ENCODE measurements at regions not wholly inside any gene's neighbourhood (a gene's known extent, or its start where the extent isn't known, plus 50 kb on each side); places are given as distances from the start of the nearest gene placed in this dataset.

- Histone ChIP-seq H3K9me2 (replicated peaks; ENCODE audit: insufficient read depth, low read length) (no peaks in the 10 kb centered on the region), H3K4me1 (ENCODE audit: low read length) (peaks cover 16% of the 10 kb centered on the region), H3K36me3 (ENCODE audit: insufficient read depth, low read length) (no peaks in the 10 kb centered on the region), H4K20me1 (ENCODE audit: insufficient read depth, low read depth, low read length) (no peaks in the 10 kb centered on the region), H3K4me2 (ENCODE audit: low read depth, low read length, poor library complexity, severe bottlenecking) (peak overlapping the region; percentile 87), H2AFZ (ENCODE audit: low read length) (peak overlapping the region; percentile 97), H3K27ac (ENCODE audit: low read length) (no peak overlapping the region), H3K79me2 (ENCODE audit: low read length) (no peaks in the 10 kb centered on the region), H3K9me3 (ENCODE audit: low read length) (no peaks in the 10 kb centered on the region), H3K9ac (ENCODE audit: low read length) (peak overlapping the region; percentile 86), H3K27me3 (ENCODE audit: low read length) (no peaks in the 10 kb centered on the region), H3K4me3 (ENCODE audit: low read length) (peak overlapping the region; percentile 86)
- DNase-seq: peak; percentile 93
These were observed 66.5 kb upstream of the PRKACB start for GRCh38 chr1:84077476-84078107.

GRCh38 chr1:84073266-84073665, 70.8 kb upstream of the PRKACB start:
- no peak overlapping the region for H3K9ac ChIP-seq (ENCODE audit: low read length)

GRCh38 chr1:84069236-84069845, 70.4 kb upstream of the TTLL7 start:
- H3K9ac ChIP-seq (ENCODE audit: low read length): no peak overlapping the region
- H4K20me1 ChIP-seq (ENCODE audit: insufficient read depth, low read depth, low read length): no peaks in the 10 kb centered on the region
- no peaks in the 10 kb centered on the region for H3K4me1 ChIP-seq (ENCODE audit: low read length)
- no peaks in the 10 kb centered on the region for H3K9me2 ChIP-seq (replicated peaks; ENCODE audit: insufficient read depth, low read length)
- peak; percentile 43 for DNase-seq
- H3K79me2 ChIP-seq (ENCODE audit: low read length): no peaks in the 10 kb centered on the region
- peaks cover 2% of the 10 kb centered on the region for H3K9me3 ChIP-seq (ENCODE audit: low read length)
- no peak overlapping the region for H2AFZ ChIP-seq (ENCODE audit: low read length)
- no peaks in the 10 kb centered on the region for H3K27me3 ChIP-seq (ENCODE audit: low read length)
- H3K4me2 ChIP-seq (ENCODE audit: low read depth, low read length, poor library complexity, severe bottlenecking): no peak overlapping the region
- H3K36me3 ChIP-seq (ENCODE audit: insufficient read depth, low read length): no peaks in the 10 kb centered on the region
- H3K27ac ChIP-seq (ENCODE audit: low read length): no peak overlapping the region
- no peak overlapping the region for H3K4me3 ChIP-seq (ENCODE audit: low read length)

More at GRCh38 chr1:84073266-84073665, 70.8 kb upstream of the PRKACB start:
- H3K27ac ChIP-seq (ENCODE audit: low read length): no peak overlapping the region
- H3K4me2 ChIP-seq (ENCODE audit: low read depth, low read length, poor library complexity, severe bottlenecking): no peak overlapping the region
- no peaks in the 10 kb centered on the region for H3K79me2 ChIP-seq (ENCODE audit: low read length)
- H4K20me1 ChIP-seq (ENCODE audit: insufficient read depth, low read depth, low read length): no peaks in the 10 kb centered on the region
- H2AFZ ChIP-seq (ENCODE audit: low read length): no peak overlapping the region
- no peaks in the 10 kb centered on the region for H3K27me3 ChIP-seq (ENCODE audit: low read length)
- peak; percentile 12 for DNase-seq
- no peaks in the 10 kb centered on the region for H3K9me2 ChIP-seq (replicated peaks; ENCODE audit: insufficient read depth, low read length)
- peaks cover 9% of the 10 kb centered on the region for H3K4me1 ChIP-seq (ENCODE audit: low read length)
- H3K36me3 ChIP-seq (ENCODE audit: insufficient read depth, low read length): no peaks in the 10 kb centered on the region
- H3K4me3 ChIP-seq (ENCODE audit: low read length): no peak overlapping the region
- H3K9me3 ChIP-seq (ENCODE audit: low read length): peaks cover 2% of the 10 kb centered on the region

GRCh38 chr1:84062496-84062895, 63.6 kb upstream of the TTLL7 start:
- H3K4me1 ChIP-seq (ENCODE audit: low read length): no peaks in the 10 kb centered on the region
- no peak overlapping the region for H3K9ac ChIP-seq (ENCODE audit: low read length)
- no peaks in the 10 kb centered on the region for H3K27me3 ChIP-seq (ENCODE audit: low read length)
- no peak overlapping the region for H3K4me3 ChIP-seq (ENCODE audit: low read length)
- H3K27ac ChIP-seq (ENCODE audit: low read length): no peak overlapping the region
- H3K9me3 ChIP-seq (ENCODE audit: low read length): no peaks in the 10 kb centered on the region
- DNase-seq: no peak
- no peaks in the 10 kb centered on the region for H3K79me2 ChIP-seq (ENCODE audit: low read length)
- no peaks in the 10 kb centered on the region for H3K36me3 ChIP-seq (ENCODE audit: insufficient read depth, low read length)
- H3K9me2 ChIP-seq (replicated peaks; ENCODE audit: insufficient read depth, low read length): no peaks in the 10 kb centered on the region
- H3K4me2 ChIP-seq (ENCODE audit: low read depth, low read length, poor library complexity, severe bottlenecking): no peak overlapping the region
- no peaks in the 10 kb centered on the region for H4K20me1 ChIP-seq (ENCODE audit: insufficient read depth, low read depth, low read length)
- no peak overlapping the region for H2AFZ ChIP-seq (ENCODE audit: low read length)

GRCh38 chr1:84061336-84061735, 62.4 kb upstream of the TTLL7 start:
- Histone ChIP-seq H3K27ac (ENCODE audit: low read length) (no peak overlapping the region), H3K4me1 (ENCODE audit: low read length) (no peaks in the 10 kb centered on the region), H3K4me2 (ENCODE audit: low read depth, low read length, poor library complexity, severe bottlenecking) (no peak overlapping the region), H3K9me3 (ENCODE audit: low read length) (no peaks in the 10 kb centered on the region), H3K9me2 (replicated peaks; ENCODE audit: insufficient read depth, low read length) (no peaks in the 10 kb centered on the region), H3K4me3 (ENCODE audit: low read length) (no peak overlapping the region), H4K20me1 (ENCODE audit: insufficient read depth, low read depth, low read length) (no peaks in the 10 kb centered on the region), H3K27me3 (ENCODE audit: low read length) (no peaks in the 10 kb centered on the region), H3K79me2 (ENCODE audit: low read length) (no peaks in the 10 kb centered on the region), H3K9ac (ENCODE audit: low read length) (no peak overlapping the region), H2AFZ (ENCODE audit: low read length) (no peak overlapping the region), H3K36me3 (ENCODE audit: insufficient read depth, low read length) (no peaks in the 10 kb centered on the region)
- DNase-seq: no peak

GRCh38 chr1:84060781-84061180, 61.8 kb upstream of the TTLL7 start:
- H3K9me3 ChIP-seq (ENCODE audit: low read length): no peaks in the 10 kb centered on the region
- H2AFZ ChIP-seq (ENCODE audit: low read length): no peak overlapping the region
- no peaks in the 10 kb centered on the region for H4K20me1 ChIP-seq (ENCODE audit: insufficient read depth, low read depth, low read length)
- no peaks in the 10 kb centered on the region for H3K4me1 ChIP-seq (ENCODE audit: low read length)
- H3K9me2 ChIP-seq (replicated peaks; ENCODE audit: insufficient read depth, low read length): no peaks in the 10 kb centered on the region
- H3K27me3 ChIP-seq (ENCODE audit: low read length): no peaks in the 10 kb centered on the region
- no peak overlapping the region for H3K9ac ChIP-seq (ENCODE audit: low read length)
- no peak overlapping the region for H3K27ac ChIP-seq (ENCODE audit: low read length)
- H3K4me3 ChIP-seq (ENCODE audit: low read length): no peak overlapping the region
- H3K4me2 ChIP-seq (ENCODE audit: low read depth, low read length, poor library complexity, severe bottlenecking): no peak overlapping the region
- H3K36me3 ChIP-seq (ENCODE audit: insufficient read depth, low read length): no peaks in the 10 kb centered on the region
- DNase-seq: no peak
- H3K79me2 ChIP-seq (ENCODE audit: low read length): no peaks in the 10 kb centered on the region

- no peaks in the 10 kb centered on the region for H3K27me3 ChIP-seq (ENCODE audit: low read length)
- no peak overlapping the region for H3K27ac ChIP-seq (ENCODE audit: low read length)
- H3K79me2 ChIP-seq (ENCODE audit: low read length): no peaks in the 10 kb centered on the region
- no peak overlapping the region for H3K9ac ChIP-seq (ENCODE audit: low read length)
- no peak overlapping the region for H2AFZ ChIP-seq (ENCODE audit: low read length)
- no peaks in the 10 kb centered on the region for H4K20me1 ChIP-seq (ENCODE audit: insufficient read depth, low read depth, low read length)
- H3K9me3 ChIP-seq (ENCODE audit: low read length): no peaks in the 10 kb centered on the region
- no peaks in the 10 kb centered on the region for H3K4me1 ChIP-seq (ENCODE audit: low read length)
- no peak for DNase-seq
- H3K4me2 ChIP-seq (ENCODE audit: low read depth, low read length, poor library complexity, severe bottlenecking): no peak overlapping the region
- no peaks in the 10 kb centered on the region for H3K36me3 ChIP-seq (ENCODE audit: insufficient read depth, low read length)
- H3K4me3 ChIP-seq (ENCODE audit: low read length): no peak overlapping the region
- no peaks in the 10 kb centered on the region for H3K9me2 ChIP-seq (replicated peaks; ENCODE audit: insufficient read depth, low read length)
These were observed 49.9 kb upstream of the TTLL7 start for GRCh38 chr1:84048820-84049219.
